Psoas muscle (tissue), 7 donors: ENCODE measurements at regions not wholly inside any gene's neighbourhood (a gene's known extent, or its start where the extent isn't known, plus 50 kb on each side); places are given as distances from the start of the nearest gene placed in this dataset.

ENCODE experiments used
- ATAC-seq, 4 donors: fragments of 200-7000 bp; cut with Tn5 transposase; one replicate each; pipeline ENCODE4 v1.9.1; 2020; ENCODE audit warnings: moderate library complexity in 3 of 4, mild to moderate bottlenecking in 2 of 4
- DNase-seq, 2 donors: peaks; one replicate each; pipeline ENCODE4 v3.0.0-alpha.2; 2020
- H3K27ac ChIP-seq: fragments of 200-600 bp; one replicate; pipeline ENCODE4 v1.8.0; 2022
- H3K27me3 ChIP-seq, 3 donors: fragments of 200-600 bp in 1 of 3; one replicate each; pipeline versions ENCODE4 v1.6.1 to v1.8.0; 2013 to 2022; ENCODE audit warnings: low read length in 2 of 3, mild to moderate bottlenecking in 2 of 3, moderate library complexity in 1 of 3; ENCODE audit not compliant: insufficient read depth in 3 of 3
- H3K36me3 ChIP-seq, 2 donors: fragments of 200-600 bp in 1 of 2; one replicate each; pipeline versions ENCODE4 v1.6.1 to v1.8.0; 2013 to 2022; ENCODE audit warnings: low read depth in 1 of 2, mild to moderate bottlenecking in 1 of 2, moderate library complexity in 1 of 2; ENCODE audit not compliant: insufficient read depth in 1 of 2
- H3K4me1 ChIP-seq: fragments of 200-600 bp; one replicate; pipeline ENCODE4 v1.8.0; 2022
- H3K4me3 ChIP-seq: fragments of 200-600 bp; one replicate; pipeline ENCODE4 v1.8.0; 2022; ENCODE audit warnings: mild to moderate bottlenecking
- H3K9me3 ChIP-seq: fragments of 200-600 bp; one replicate; pipeline ENCODE4 v1.8.0; 2022
- WGBS, 3 donors: extraction: QIAGEN DNeasy Blood & Tissue Kit; methylation state at CpG; one replicate each; pipeline versions ENCODE4 v1.1.6 to v1.1.7; 2013; 5-methylcytosine and 5-hydroxymethylcytosine counted together
- intact Hi-C, 2 donors: fragments of 100-400 bp; cut with DNase I; formaldehyde crosslinking; loops; one replicate each; pipeline versions ENCODE4 v1.11.0 to v1.14.2; 2022
- TF ChIP-seq, protein P1 (sequence below): fragments of 200-600 bp; IDR thresholded peaks from one replicate; pipeline ENCODE4 v1.8.0; 2022; ENCODE audit warnings: antibody characterized with exemption
- donor health status: healthy with polysubstance abuse.
- donor health status: DM: no; HTN: no; CAD: no; lungs with moderate emphysema.
- donor health status: Bipolar disorder and iron deficiency.
- donor health status: healthy.
- donor health status: DM: yes; HTN: yes; CAD: no.
- donor health status: DM: no; HTN: no; CAD: no.
- donor health status: DM: yes; HTN: yes; CAD: no.

DNA sequence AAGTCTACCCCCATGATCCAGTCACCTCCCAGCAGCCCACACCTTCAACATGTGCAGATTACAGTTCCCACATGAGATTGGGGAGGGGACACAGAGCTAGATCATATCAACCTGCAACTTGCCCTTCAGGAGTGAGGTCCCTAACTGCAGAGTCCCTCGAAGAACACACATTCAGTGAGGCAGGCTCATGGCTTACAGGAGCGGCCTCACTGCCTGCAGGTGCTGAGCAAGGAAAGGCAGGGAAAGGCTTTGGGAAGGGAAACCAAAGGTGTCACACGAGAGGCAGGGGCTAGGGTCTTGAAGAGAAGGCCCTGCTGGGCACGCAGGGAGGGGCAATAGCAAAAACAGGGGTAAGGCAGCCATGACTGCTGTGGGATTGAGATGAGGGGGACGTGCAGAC, 182.4 kb upstream of the CHRNA7 start:
- no peak overlapping the region for H3K4me3 ChIP-seq
- H3K36me3 ChIP-seq = no peaks in the 10 kb centered on the region
- TF ChIP-seq, protein P1, sequence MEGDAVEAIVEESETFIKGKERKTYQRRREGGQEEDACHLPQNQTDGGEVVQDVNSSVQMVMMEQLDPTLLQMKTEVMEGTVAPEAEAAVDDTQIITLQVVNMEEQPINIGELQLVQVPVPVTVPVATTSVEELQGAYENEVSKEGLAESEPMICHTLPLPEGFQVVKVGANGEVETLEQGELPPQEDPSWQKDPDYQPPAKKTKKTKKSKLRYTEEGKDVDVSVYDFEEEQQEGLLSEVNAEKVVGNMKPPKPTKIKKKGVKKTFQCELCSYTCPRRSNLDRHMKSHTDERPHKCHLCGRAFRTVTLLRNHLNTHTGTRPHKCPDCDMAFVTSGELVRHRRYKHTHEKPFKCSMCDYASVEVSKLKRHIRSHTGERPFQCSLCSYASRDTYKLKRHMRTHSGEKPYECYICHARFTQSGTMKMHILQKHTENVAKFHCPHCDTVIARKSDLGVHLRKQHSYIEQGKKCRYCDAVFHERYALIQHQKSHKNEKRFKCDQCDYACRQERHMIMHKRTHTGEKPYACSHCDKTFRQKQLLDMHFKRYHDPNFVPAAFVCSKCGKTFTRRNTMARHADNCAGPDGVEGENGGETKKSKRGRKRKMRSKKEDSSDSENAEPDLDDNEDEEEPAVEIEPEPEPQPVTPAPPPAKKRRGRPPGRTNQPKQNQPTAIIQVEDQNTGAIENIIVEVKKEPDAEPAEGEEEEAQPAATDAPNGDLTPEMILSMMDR = no peak
- WGBS, 3 donors = 81 to 85% (median 82%) methylated on average over 5 of the region's 5 CpGs
- intact Hi-C loops = no loop called here
- peaks cover 5% of the 10 kb centered on the region for H3K9me3 ChIP-seq
- no peak overlapping the region for H3K27ac ChIP-seq
- no peak for DNase-seq
- H3K4me1 ChIP-seq = no peaks in the 10 kb centered on the region
- no peaks in the 10 kb centered on the region for H3K27me3 ChIP-seq
- ATAC-seq = no peak

DNA sequence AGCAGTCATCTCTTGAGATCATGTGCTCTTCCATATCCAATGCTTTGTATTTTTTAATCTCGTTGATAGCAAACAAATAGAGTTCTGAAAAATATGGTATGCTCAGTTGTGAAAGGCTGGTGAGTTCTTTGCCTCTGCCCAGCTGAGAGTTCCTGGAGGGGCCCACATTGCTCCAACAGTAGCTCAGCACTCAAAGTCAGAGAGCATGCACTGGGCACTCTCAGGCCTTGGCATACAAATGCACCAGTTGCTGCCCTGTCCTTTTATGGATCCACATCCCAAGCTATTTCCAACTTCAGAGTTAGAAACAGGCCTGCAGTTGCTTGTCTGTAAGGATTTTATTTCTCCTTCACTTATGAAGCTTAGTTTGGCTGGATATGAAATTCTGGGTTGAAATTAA, 181.7 kb upstream of the CHRNA7 start:
- ATAC-seq (no peak), DNase-seq (no peak)
- 73 to 81% (median 77%) methylated on average over 1 of the region's 1 CpG for WGBS, 3 donors
- Histone ChIP-seq H3K4me3 (no peak overlapping the region), H3K36me3 (no peaks in the 10 kb centered on the region), H3K27ac (no peak overlapping the region), H3K9me3 (peaks cover 5% of the 10 kb centered on the region), H3K4me1 (no peaks in the 10 kb centered on the region), H3K27me3 (no peaks in the 10 kb centered on the region)
- intact Hi-C loops = no loop called here
- TF ChIP-seq, protein P1 = no peak

DNA sequence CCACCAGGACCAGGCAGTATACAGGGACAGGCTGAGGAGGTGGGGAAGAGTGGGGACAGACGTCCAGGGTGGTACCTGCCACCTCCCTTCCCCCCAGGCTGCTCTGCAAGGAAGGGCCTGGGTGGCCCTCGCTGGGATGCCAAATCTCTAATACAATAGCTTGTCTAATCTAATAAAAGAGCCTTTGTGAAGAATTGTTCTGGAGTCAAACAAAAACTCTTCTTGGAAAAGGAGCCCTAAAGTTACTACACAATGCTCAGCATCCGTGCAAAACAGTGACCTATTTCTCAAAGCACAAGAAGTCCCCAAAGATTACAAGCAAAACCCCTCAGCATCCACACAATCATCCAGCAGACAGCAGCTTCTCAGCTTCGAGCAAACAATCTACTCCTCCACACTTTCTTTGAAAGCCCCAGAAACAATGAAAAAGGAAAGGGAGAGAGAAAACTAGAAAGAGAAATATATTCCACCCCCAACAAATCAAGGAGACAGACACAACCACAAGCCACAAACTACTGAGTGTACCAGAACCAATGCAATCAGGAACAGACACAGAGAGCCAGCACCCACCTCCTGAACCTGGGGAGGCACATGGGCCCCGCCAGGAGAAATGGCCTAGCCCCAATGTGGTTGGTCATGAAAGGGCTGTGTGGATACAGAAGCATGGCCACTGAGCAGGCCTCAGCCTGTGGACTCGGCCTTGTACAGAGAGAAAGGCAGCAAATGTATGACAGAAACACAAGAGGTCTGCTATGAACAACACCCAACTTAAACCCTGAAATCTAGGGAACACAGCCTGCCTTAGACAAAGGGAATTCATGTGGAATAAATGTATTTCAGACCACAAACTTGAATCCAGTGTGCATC, 177.1 kb upstream of the CHRNA7 start:
- H3K27ac ChIP-seq = no peak overlapping the region
- DNase-seq = no peak
- WGBS, 3 donors = 27 to 53% (median 50%) methylated on average over 6 of the region's 6 CpGs
- H3K36me3 ChIP-seq = no peaks in the 10 kb centered on the region
- no peaks in the 10 kb centered on the region for H3K4me1 ChIP-seq
- no peak for ATAC-seq
- TF ChIP-seq, protein P1 = no peak
- intact Hi-C loops = no loop called here
- H3K9me3 ChIP-seq = peaks cover 23% of the 10 kb centered on the region
- no peak overlapping the region for H3K4me3 ChIP-seq
- H3K27me3 ChIP-seq = no peaks in the 10 kb centered on the region

DNA sequence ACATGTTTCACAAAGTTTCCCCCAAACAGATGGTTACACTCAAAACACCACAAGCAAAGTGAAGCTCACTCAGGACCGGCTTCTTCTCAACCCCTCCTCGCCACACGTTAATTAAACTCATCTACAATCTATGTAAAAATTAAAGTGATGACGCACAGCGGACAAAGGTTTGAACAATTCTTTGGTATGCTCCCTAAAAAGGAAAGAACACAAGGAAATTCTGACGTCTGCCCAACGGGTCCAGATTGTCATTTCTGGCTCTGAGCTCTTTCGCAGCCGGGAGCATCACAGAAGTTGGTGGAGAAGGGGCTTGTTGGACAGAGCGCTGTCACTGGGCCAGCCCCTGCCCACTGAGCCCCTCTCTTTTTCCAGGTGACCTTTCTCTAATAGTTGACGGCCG, 173.7 kb upstream of the CHRNA7 start:
- TF ChIP-seq, protein P1 = no peak
- WGBS, 3 donors = 87 to 90% (median 90%) methylated on average over 12 of the region's 12 CpGs
- Histone ChIP-seq H3K4me1 (no peaks in the 10 kb centered on the region), H3K27me3 (no peaks in the 10 kb centered on the region), H3K36me3 (no peaks in the 10 kb centered on the region), H3K4me3 (no peak overlapping the region), H3K9me3 (peaks cover 18% of the 10 kb centered on the region), H3K27ac (no peak overlapping the region)
- DNase-seq = no peak
- ATAC-seq = no peak
- intact Hi-C loops = no loop called here

DNA sequence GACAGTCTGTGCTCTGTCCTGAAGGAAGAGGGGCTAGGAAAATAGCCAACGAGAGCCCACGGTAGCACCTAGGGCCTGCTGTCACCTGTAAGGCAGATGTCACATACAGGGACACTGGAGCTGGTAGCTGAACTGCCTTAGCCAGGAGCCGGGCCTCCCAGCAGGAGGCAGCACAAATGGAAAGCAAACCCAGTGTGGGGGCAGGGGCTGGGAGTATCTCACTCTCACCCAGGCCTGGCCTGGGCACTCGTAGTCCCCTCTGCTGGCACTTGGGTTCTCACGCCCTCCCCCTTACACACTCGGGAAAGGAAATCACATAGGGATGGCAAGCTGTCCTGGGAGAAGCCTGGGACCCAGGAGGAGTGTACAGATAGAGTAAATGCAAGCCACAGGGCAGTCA, 173.1 kb upstream of the CHRNA7 start:
- Histone ChIP-seq H3K27me3 (no peaks in the 10 kb centered on the region), H3K9me3 (peaks cover 18% of the 10 kb centered on the region), H3K27ac (no peak overlapping the region), H3K4me1 (no peaks in the 10 kb centered on the region), H3K36me3 (no peaks in the 10 kb centered on the region), H3K4me3 (no peak overlapping the region)
- intact Hi-C loops = no loop called here
- no peak for ATAC-seq
- WGBS, 3 donors = 46 to 49% (median 47%) methylated on average over 6 of the region's 6 CpGs
- TF ChIP-seq, protein P1 = no peak
- no peak for DNase-seq
